IgD-negative memory B cell (primary cell): ENCODE measurements at regions not wholly inside any gene's neighbourhood (a gene's known extent, or its start where the extent isn't known, plus 50 kb on each side); places are given as distances from the start of the nearest gene placed in this dataset.
"Not testable (repeated sequence)": the region's sequence is repeated elsewhere in the genome, so short reads cannot be mapped to it uniquely, and the experiment has no call there.

ENCODE experiments used
- H3K27ac Mint-ChIP-seq, 3 donors: one replicate each; pipeline ENCODE4 v1.8.0; 2020 to 2022; ENCODE audit warnings: mild to moderate bottlenecking in 3 of 3, mixed read lengths in 3 of 3, moderate library complexity in 1 of 3
- H3K27me3 Mint-ChIP-seq: one replicate; pipeline ENCODE4 v1.8.0; 2021; ENCODE audit warnings: mixed read lengths
- H3K36me3 Mint-ChIP-seq: one replicate; pipeline ENCODE4 v1.8.0; 2020; ENCODE audit warnings: mild to moderate bottlenecking, mixed read lengths
- H3K4me1 Mint-ChIP-seq, 3 donors: one replicate each; pipeline ENCODE4 v1.8.0; 2020 to 2022; ENCODE audit warnings: mixed read lengths in 3 of 3, mild to moderate bottlenecking in 1 of 3
- H3K4me3 Mint-ChIP-seq, 4 donors: one replicate each; pipeline ENCODE4 v1.8.0; 2020 to 2022; ENCODE audit warnings: mild to moderate bottlenecking in 4 of 4, mixed read lengths in 4 of 4, moderate library complexity in 3 of 4
- H3K9me3 Mint-ChIP-seq, 3 donors: one replicate each; pipeline ENCODE4 v1.8.0; 2020 to 2021; ENCODE audit warnings: mixed read lengths in 3 of 3, mild to moderate bottlenecking in 1 of 3

GRCh38 chr15:29648415-29648814 is 173.9 kb downstream of the TJP1 start:
- H3K27ac Mint-ChIP-seq, H3K36me3 Mint-ChIP-seq, H3K27me3 Mint-ChIP-seq, H3K4me1 Mint-ChIP-seq, H3K4me3 Mint-ChIP-seq: not testable (repeated sequence)
- peaks cover 9 to 22% (median 9%) of the 10 kb centered on the region in 3 donors for H3K9me3 Mint-ChIP-seq

DNA sequence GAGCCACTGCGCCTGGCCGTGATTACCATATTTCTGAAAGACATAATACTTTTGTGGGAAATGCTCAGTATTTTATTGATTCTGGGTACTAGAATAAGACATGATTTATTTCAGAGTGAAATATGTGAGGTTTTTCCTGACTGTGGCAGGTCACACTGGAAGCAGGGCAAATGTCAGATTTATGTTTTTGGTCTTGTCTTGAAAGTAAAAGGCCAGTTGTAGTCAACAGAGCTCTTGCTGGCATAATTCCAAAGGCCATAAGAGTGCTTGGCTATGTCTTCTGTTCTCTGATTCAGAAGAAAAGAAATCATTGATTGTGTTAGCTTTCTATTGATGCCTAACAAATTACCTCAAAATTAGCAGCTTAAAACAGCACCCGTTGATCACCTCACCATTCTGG is 176.4 kb downstream of the TJP1 start:
- Mint-ChIP-seq H3K4me3 (no peak overlapping the region), H3K36me3 (no peaks in the 10 kb centered on the region), H3K9me3 (peaks cover 6 to 23% (median 11%) of the 10 kb centered on the region in 3 donors), H3K27me3 (no peaks in the 10 kb centered on the region), H3K4me1 (no peaks in the 10 kb centered on the region), H3K27ac (no peak overlapping the region)

- not testable (repeated sequence) for H3K36me3 Mint-ChIP-seq, H3K27me3 Mint-ChIP-seq, H3K4me1 Mint-ChIP-seq, H3K4me3 Mint-ChIP-seq
- peaks cover 6 to 23% (median 11%) of the 10 kb centered on the region in 3 donors for H3K9me3 Mint-ChIP-seq
- H3K27ac Mint-ChIP-seq, result peak overlapping the region in 1 of 3 donors; percentile 33
Observed at GRCh38 chr15:29644361-29644760, 177.9 kb downstream of the TJP1 start.

- Mint-ChIP-seq H3K9me3 (peaks cover 2 to 6% (median 4%) of the 10 kb centered on the region in 3 donors), H3K4me3 (no peak overlapping the region), H3K27me3 (peaks cover 1% of the 10 kb centered on the region), H3K27ac (no peak overlapping the region), H3K4me1 (no peaks in the 10 kb centered on the region), H3K36me3 (no peaks in the 10 kb centered on the region)
Observed at GRCh38 chr15:29638781-29639180, 183.5 kb downstream of the TJP1 start.

- Mint-ChIP-seq H3K4me3 (no peak overlapping the region), H3K27me3 (peaks cover 5% of the 10 kb centered on the region), H3K36me3 (no peaks in the 10 kb centered on the region), H3K4me1 (no peaks in the 10 kb centered on the region), H3K9me3 (peaks cover under 1 to 6% (median 3%) of the 10 kb centered on the region in 3 donors), H3K27ac (no peak overlapping the region)
Observed at GRCh38 chr15:29638011-29638410, 184.3 kb downstream of the TJP1 start.

GRCh38 chr15:29637555-29637954 is 184.7 kb downstream of the TJP1 start:
- Mint-ChIP-seq H3K4me1 (no peaks in the 10 kb centered on the region), H3K36me3 (no peaks in the 10 kb centered on the region), H3K4me3 (no peak overlapping the region), H3K9me3 (peaks cover 0 to 3% (median 2%) of the 10 kb centered on the region in 3 donors), H3K27ac (no peak overlapping the region), H3K27me3 (peaks cover 5% of the 10 kb centered on the region)

GRCh38 chr15:29636921-29637320 is 185.3 kb downstream of the TJP1 start:
- H3K36me3 Mint-ChIP-seq, result no peaks in the 10 kb centered on the region
- no peak overlapping the region for H3K27ac Mint-ChIP-seq

DNA sequence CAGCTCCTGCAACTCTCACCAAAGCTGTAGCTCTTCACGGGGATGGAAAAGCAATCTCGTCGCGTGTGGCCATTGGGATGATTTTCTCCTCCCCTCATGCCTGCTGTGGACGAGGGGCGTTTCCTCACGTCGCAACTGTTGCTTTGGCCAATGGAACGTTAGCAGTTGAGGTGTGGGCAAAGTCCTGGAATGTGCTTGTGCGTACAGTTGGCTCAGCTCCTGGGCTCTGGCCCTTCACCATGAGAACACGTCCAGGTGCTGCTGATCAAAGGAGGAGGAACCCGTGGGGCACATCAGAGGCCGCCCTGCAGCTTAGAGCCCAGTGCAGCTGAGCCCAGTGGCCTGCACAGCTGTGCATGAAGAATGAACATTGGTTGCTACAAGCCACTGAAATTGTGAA is 186.1 kb downstream of the TJP1 start:
- Mint-ChIP-seq H3K27ac (no peak overlapping the region), H3K4me1 (no peaks in the 10 kb centered on the region), H3K9me3 (peaks cover 0 to 3% (median 2%) of the 10 kb centered on the region in 3 donors), H3K27me3 (peaks cover 5% of the 10 kb centered on the region), H3K36me3 (no peaks in the 10 kb centered on the region), H3K4me3 (no peak overlapping the region)

More at GRCh38 chr15:29636921-29637320, 185.3 kb downstream of the TJP1 start:
- H3K4me3 Mint-ChIP-seq, result no peak overlapping the region
- H3K27me3 Mint-ChIP-seq, result peaks cover 5% of the 10 kb centered on the region
- H3K4me1 Mint-ChIP-seq, result no peaks in the 10 kb centered on the region
- peaks cover 0 to 3% (median 2%) of the 10 kb centered on the region in 3 donors for H3K9me3 Mint-ChIP-seq

- no peak overlapping the region for H3K27ac Mint-ChIP-seq
- no peak overlapping the region for H3K4me3 Mint-ChIP-seq
- no peaks in the 10 kb centered on the region for H3K4me1 Mint-ChIP-seq
- H3K36me3 Mint-ChIP-seq, result no peaks in the 10 kb centered on the region
- H3K27me3 Mint-ChIP-seq, result peaks cover 5% of the 10 kb centered on the region
- H3K9me3 Mint-ChIP-seq, result peaks cover 0 to 3% (median 3%) of the 10 kb centered on the region in 3 donors
Observed at GRCh38 chr15:29635513-29636098, 186.7 kb downstream of the TJP1 start.

- Mint-ChIP-seq H3K27ac (no peak overlapping the region), H3K4me3 (peak overlapping the region in 1 of 4 donors; percentile 54), H3K27me3 (peaks cover 3% of the 10 kb centered on the region), H3K4me1 (no peaks in the 10 kb centered on the region), H3K36me3 (no peaks in the 10 kb centered on the region), H3K9me3 (peaks cover 0 to 5% (median 3%) of the 10 kb centered on the region in 3 donors)
Observed at GRCh38 chr15:29633971-29634370, 188.3 kb downstream of the TJP1 start.

DNA sequence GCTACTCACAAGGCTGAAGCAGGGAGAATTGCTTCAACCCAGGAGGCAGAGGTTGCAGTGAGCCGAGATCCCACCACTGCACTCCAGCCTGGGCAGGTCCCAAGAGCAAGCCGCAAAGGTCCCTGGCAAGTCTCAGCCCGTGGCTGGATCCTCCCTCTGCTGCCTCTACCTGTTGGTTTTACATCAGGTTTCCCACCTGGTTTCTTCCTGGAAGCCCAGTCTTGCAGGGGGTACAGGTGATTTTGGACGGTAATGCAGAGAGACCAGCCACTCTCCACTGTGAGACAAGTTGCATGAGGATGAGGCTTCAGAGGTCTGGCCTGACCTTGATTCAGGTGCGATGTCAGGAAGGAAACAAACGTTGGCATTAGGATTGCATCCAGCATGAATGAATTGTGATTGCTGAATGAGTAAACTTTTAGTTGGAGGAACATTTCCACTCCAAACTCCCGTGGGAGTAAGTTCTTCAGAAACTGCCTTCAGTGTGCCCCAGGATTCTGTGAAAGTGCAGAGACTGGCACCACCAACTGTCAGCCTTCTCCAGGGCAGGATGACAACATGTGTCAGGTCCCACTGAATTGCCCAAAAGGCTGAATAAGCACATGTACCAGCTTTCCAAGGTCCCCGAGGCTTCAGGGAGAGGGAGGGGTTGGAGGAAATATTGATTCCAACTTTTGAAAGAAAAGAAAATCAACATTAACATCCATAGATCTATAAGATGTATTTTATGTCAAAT is 189.4 kb downstream of the TJP1 start:
- no peak overlapping the region for H3K27ac Mint-ChIP-seq
- H3K36me3 Mint-ChIP-seq, result no peaks in the 10 kb centered on the region

GRCh38 chr15:29631076-29632070 is 190.9 kb downstream of the TJP1 start:
- Mint-ChIP-seq H3K4me1 (no peaks in the 10 kb centered on the region), H3K27me3 (peaks cover 3% of the 10 kb centered on the region), H3K9me3 (peaks cover 1 to 5% (median 5%) of the 10 kb centered on the region in 3 donors), H3K4me3 (no peak overlapping the region), H3K36me3 (no peaks in the 10 kb centered on the region), H3K27ac (no peak overlapping the region)

More for the DNA sequence above, 189.4 kb downstream of the TJP1 start:
- Mint-ChIP-seq H3K4me3 (no peak overlapping the region), H3K27me3 (peaks cover 3% of the 10 kb centered on the region), H3K9me3 (peaks cover 0 to 5% (median 2%) of the 10 kb centered on the region in 3 donors), H3K4me1 (no peaks in the 10 kb centered on the region)

DNA sequence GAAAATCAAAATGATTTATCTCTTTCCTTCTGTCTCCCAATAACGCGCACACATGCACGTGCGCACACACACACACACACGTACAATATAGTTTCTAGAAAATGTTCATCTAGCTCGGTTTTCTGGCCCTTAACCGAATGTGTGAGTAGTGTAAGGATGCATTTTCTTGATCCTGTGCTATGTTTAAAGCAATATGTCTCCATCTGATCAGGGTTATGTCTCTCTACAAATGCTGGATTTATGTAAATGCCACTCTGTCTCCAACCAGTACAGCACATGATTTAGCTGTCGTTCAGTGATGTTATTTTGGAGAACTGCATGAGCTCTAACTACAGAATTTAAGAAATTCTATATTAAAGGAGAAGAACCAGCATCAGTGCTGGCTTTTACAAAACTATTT is 198.0 kb downstream of the TJP1 start:
- Mint-ChIP-seq H3K27me3 (no peaks in the 10 kb centered on the region), H3K27ac (no peak overlapping the region), H3K4me3 (no peak overlapping the region), H3K36me3 (no peaks in the 10 kb centered on the region), H3K4me1 (no peaks in the 10 kb centered on the region), H3K9me3 (peaks cover 2 to 9% (median 4%) of the 10 kb centered on the region in 3 donors)

DNA sequence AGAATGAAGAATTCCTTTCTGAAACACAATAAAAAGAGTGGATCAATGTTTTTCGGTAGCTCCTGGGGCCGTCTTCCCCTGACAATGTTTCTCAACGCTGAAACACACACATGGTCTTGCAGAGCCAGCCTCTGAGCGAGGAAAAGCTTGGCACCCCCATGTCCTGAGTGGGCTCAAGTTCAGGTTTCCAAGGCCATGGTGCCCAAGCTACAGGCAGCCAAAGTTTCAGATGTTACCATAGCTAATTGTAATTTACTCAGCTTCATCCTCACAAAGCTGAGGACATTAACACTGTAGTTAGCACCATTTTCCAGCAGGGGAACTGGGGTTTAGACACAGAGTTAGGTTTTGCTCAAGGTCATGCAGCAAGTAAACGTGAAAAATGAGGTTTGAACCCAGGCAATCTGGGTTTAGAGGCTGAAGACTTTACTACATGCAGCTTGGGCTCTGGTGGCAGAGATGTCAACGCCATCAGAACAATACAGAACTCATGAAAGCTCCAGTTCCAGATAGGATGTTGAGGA is 199.1 kb downstream of the TJP1 start:
- H3K4me1 Mint-ChIP-seq, result no peaks in the 10 kb centered on the region
- no peaks in the 10 kb centered on the region for H3K27me3 Mint-ChIP-seq
- no peak overlapping the region for H3K27ac Mint-ChIP-seq
- H3K4me3 Mint-ChIP-seq, result no peak overlapping the region
- H3K36me3 Mint-ChIP-seq, result no peaks in the 10 kb centered on the region
- peaks cover 2 to 9% (median 3%) of the 10 kb centered on the region in 3 donors for H3K9me3 Mint-ChIP-seq

- Mint-ChIP-seq H3K4me3 (no peak overlapping the region), H3K27ac (no peak overlapping the region), H3K27me3 (no peaks in the 10 kb centered on the region), H3K36me3 (no peaks in the 10 kb centered on the region), H3K4me1 (no peaks in the 10 kb centered on the region), H3K9me3 (peaks cover 2 to 8% (median 3%) of the 10 kb centered on the region in 3 donors)
Observed at GRCh38 chr15:29622637-29623036, 199.6 kb downstream of the TJP1 start.
